Kidney (tissue), 13 donors: ENCODE measurements at regions not wholly inside any gene's neighbourhood (a gene's known extent, or its start where the extent isn't known, plus 50 kb on each side); places are given as distances from the start of the nearest gene placed in this dataset.

ENCODE experiments used
- DNase-seq, 5 donors: peaks; one replicate each; pipeline ENCODE4 v3.0.0-alpha.2; 2013 to 2020
- FAIRE-seq: peaks from 2 replicates; lab custom pipeline; 2012; peaks lifted over from hg19 to GRCh38; lab: Jason Lieb, UNC
- H3K27ac ChIP-seq, 2 donors: one replicate each; pipeline ENCODE4 v1.7.0; 2013; ENCODE audit warnings: low read depth in 2 of 2, low read length in 2 of 2, inconsistent platforms in 1 of 2
- H3K27me3 ChIP-seq: one replicate; pipeline ENCODE4 v1.7.1; 2013; ENCODE audit warnings: low read length, inconsistent platforms; ENCODE audit not compliant: control insufficient read depth, insufficient read depth
- H3K36me3 ChIP-seq, 3 donors: one replicate each; pipeline versions ENCODE4 v1.7.0 to v1.7.1; 2013; ENCODE audit warnings: low read length in 3 of 3, control low read depth in 1 of 3, inconsistent platforms in 1 of 3; ENCODE audit not compliant: insufficient read depth in 3 of 3, control insufficient read depth in 2 of 3
- H3K4me1 ChIP-seq, 3 donors: one replicate each; pipeline versions ENCODE4 v1.7.0 to v1.7.1; 2013; ENCODE audit warnings: low read length in 3 of 3, inconsistent platforms in 1 of 3, low read depth in 1 of 3; ENCODE audit not compliant: control insufficient read depth in 2 of 3, insufficient read depth in 2 of 3
- H3K4me3 ChIP-seq, 3 donors: one replicate each; pipeline versions ENCODE4 v1.7.0 to v1.8.1; 2013; ENCODE audit warnings: low read length in 3 of 3, control low read depth in 1 of 3, inconsistent platforms in 1 of 3
- H3K9ac ChIP-seq, 3 donors: one replicate each; pipeline versions ENCODE4 v1.7.0 to v1.7.1; 2013; ENCODE audit warnings: low read length in 3 of 3, control low read depth in 1 of 3, inconsistent platforms in 1 of 3
- H3K9me3 ChIP-seq, 3 donors: one replicate each; pipeline versions ENCODE4 v1.7.0 to v1.7.1; 2013; ENCODE audit warnings: low read length in 3 of 3, control low read depth in 1 of 3, inconsistent platforms in 1 of 3; ENCODE audit not compliant: control insufficient read depth in 2 of 3, insufficient read depth in 1 of 3
- CTCF ChIP-seq: IDR thresholded peaks from 3 replicates; pipeline ENCODE4 v1.5.1; 2012; ENCODE audit warnings: mild to moderate bottlenecking, moderate library complexity, borderline replicate concordance; ENCODE audit not compliant: insufficient read depth; ENCODE audit errors: extremely low read depth
- intact Hi-C: fragments of 100-400 bp; cut with DNase I; formaldehyde crosslinking; loops from one replicate; pipeline ENCODE4 v1.11.1; 2022
- donor health status: control.
- donor health status: control.
- donor health status: control.
- donor health status: control.
- donor health status: control.
- donor health status: DM: yes; HTN: yes; CAD: no.
- donor health status: Normal renal cell carcinoma (clear cell type).

- Histone ChIP-seq H3K36me3 (no peaks in the 10 kb centered on the region), H3K4me3 (no peak overlapping the region), H3K9ac (no peak overlapping the region), H3K27me3 (no peaks in the 10 kb centered on the region), H3K4me1 (no peaks in the 10 kb centered on the region), H3K9me3 (no peaks in the 10 kb centered on the region), H3K27ac (no peak overlapping the region)
- DNase-seq (no peak), FAIRE-seq (no peak)
- intact Hi-C loops, result no loop called here
- no peak for TF ChIP-seq CTCF
Measured at GRCh38 chr15:39299486-39300267, 281.2 kb upstream of the THBS1 start.

GRCh38 chr15:39300451-39301153, 280.3 kb upstream of the THBS1 start:
- TF ChIP-seq CTCF, result no peak
- FAIRE-seq (no peak), DNase-seq (no peak)
- no peaks in the 10 kb centered on the region for H3K4me1 ChIP-seq
- no peaks in the 10 kb centered on the region for H3K27me3 ChIP-seq
- no peaks in the 10 kb centered on the region for H3K36me3 ChIP-seq
- intact Hi-C loops, result no loop called here
- H3K27ac ChIP-seq, result no peak overlapping the region
- no peak overlapping the region for H3K4me3 ChIP-seq
- no peaks in the 10 kb centered on the region for H3K9me3 ChIP-seq
- H3K9ac ChIP-seq, result no peak overlapping the region

GRCh38 chr15:39301589-39301999, 279.3 kb upstream of the THBS1 start:
- DNase-seq, result no peak
- intact Hi-C loops, result no loop called here

More at GRCh38 chr15:39301589-39301999, 279.3 kb upstream of the THBS1 start:
- no peak for TF ChIP-seq CTCF
- Histone ChIP-seq H3K36me3 (no peaks in the 10 kb centered on the region), H3K9me3 (no peaks in the 10 kb centered on the region), H3K27me3 (no peaks in the 10 kb centered on the region), H3K4me1 (no peaks in the 10 kb centered on the region), H3K27ac (no peak overlapping the region), H3K9ac (no peak overlapping the region), H3K4me3 (no peak overlapping the region)
- no peak for FAIRE-seq
